NCI-H446 treated with DMSO at 0.1 percent for 48 hours (cell line): ENCODE measurements at regions not wholly inside any gene's neighbourhood (a gene's known extent, or its start where the extent isn't known, plus 50 kb on each side); places are given as distances from the start of the nearest gene placed in this dataset.

ENCODE experiments used
- DNase-seq: peaks from one replicate; lab custom pipeline; 2025; lab: John Stamatoyannopoulos, UW

DNA sequence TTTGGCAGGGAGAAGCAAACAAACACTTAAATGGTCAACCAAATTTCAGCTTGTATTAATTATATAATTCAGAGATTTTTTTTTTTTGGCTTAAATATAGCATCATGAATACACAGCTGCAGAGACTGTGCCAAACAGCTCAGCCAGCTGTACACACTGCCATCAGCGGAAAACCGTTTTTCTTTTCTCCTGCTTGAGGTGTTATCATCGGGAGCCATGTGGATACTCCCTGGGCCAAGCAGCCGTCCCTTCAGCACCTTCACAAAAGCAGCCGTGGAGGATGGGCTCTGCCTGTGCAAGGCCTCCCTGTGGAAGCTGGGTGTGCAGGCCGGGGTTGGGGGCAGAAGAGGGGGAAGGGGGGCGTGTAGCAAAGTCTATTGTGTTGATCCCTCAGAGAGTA, 85.0 kb downstream of the NUF2 start:
- DNase-seq: peak; percentile 84

- DNase-seq: no peak
These were observed 86.5 kb downstream of the NUF2 start for GRCh38 chr1:163408262-163408661.

GRCh38 chr1:163410073-163410999, 88.6 kb downstream of the NUF2 start:
- DNase-seq: peak; percentile 74

DNA sequence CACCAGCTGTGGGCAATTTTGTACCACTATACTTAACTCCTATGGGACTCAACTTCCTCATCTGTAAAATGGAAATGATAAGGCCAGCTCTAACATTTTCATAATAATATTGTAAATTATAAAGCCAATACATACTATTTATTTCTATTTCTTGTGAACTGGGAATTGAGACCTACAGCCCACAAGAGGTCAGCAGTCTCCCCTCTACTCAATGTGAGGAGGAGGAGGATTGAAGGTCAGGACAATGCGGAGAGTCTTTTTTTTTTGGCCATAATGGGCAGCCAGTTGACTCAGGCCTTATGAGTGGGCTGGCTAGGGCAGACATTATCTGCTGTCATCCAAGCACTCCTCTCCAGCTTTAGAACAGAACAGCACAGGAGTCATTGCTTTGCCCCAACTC, 90.5 kb downstream of the NUF2 start:
- DNase-seq: no peak

- no peak for DNase-seq
These were observed 93.0 kb downstream of the NUF2 start for GRCh38 chr1:163414778-163415177.

- no peak for DNase-seq
These were observed 99.9 kb downstream of the NUF2 start for GRCh38 chr1:163421701-163422100.

DNA sequence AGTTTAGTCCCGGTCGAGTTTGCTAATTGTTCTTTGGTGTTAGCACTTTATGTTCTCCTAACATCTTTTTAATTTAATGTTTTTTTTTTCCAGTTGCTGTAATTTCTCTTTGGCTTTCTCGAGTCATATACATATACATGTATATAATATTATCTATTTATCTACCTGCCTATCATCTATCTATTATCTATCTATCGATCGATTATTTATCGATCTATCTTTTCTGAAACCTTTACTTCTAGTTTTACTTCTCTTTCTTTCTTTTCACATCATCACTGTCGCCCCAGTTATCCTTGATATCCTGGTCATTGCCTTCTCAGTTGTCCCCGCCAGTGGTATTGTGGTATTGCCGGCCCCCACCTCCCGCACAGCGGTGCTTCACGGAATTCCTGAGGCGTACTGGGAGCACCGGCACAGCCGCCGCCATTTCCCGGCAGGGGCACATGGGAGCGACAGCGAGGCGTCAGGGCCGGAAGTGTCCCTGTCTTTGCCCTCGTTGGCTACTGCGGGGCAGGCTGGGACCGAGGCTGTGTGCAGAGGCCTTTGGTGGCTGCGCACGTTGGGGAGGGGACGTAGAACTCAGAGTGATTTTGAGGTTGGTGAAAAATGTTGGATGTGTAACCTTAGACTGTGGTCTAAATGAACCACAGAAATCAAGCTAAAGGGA, 101.1 kb downstream of the NUF2 start:
- no peak for DNase-seq

DNA sequence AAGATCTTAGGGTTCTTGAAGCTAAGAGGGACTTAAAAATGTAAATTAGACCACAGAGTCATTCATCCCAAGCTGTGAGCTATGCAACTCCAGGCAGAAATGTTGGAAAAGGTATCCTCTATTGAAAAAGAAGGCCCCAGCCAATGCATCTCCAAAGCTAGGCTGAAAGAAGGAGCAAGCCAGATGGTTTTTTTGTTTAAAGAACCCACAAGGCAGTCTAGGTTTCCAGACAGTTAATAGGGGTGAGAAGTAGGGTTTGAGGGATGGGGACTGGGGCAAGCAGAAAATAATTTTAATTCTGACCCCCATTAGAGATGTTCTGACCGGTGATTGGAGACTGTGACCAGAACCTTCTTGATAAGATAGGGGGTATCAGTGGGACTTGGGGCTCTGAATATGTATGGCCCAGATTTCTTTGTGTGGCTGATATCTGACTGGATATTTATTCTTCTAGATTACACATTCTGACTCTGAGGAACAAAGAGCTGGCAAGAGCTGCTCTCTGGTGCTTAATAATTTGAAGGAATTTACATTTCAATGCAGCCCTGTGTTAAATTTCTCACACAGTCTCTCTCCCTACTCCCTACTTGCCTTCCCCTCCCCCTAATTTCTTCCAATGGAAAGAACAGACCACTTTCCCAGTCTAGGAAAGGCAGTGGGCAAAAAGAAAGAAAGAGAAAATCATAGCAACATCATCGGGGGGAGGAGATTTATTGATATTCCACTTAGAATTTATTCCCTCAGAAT, 104.9 kb downstream of the NUF2 start:
- no peak for DNase-seq

- no peak for DNase-seq
These were observed 105.5 kb downstream of the NUF2 start for GRCh38 chr1:163427279-163427678.

DNA sequence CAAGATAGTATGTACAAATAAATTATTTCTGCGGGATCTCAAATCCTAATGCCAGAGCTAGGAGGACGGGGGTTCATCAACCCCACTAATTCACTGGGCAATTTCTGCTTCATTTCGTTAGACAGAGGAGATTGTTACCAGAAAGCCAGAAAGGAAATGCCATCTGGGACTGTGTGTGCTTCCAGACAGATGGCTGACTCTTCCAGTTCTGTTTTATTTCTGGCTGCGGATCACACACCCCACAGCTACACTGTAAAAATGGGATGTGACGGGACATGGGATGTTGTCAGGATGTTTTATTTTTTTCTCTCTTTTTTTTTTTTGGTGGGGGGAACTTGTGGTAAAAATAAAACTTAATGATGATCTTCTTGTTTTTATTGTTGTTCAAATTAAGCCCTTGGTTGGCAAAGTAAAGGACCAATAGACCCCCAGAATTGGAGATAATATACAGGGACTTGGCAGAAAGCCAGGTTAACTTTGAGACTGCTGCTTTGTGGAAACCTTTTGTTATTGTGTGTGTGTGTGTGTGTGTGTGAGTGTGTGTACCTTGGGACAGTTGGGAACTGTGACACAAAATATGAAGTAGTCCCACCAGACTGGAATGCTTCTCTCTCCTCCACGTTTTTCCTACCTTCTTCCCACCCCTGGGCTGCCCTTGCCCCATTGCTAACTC, 114.5 kb downstream of the NUF2 start:
- DNase-seq: peak; percentile 77

GRCh38 chr1:163439471-163439870, 117.7 kb downstream of the NUF2 start:
- no peak for DNase-seq

DNA sequence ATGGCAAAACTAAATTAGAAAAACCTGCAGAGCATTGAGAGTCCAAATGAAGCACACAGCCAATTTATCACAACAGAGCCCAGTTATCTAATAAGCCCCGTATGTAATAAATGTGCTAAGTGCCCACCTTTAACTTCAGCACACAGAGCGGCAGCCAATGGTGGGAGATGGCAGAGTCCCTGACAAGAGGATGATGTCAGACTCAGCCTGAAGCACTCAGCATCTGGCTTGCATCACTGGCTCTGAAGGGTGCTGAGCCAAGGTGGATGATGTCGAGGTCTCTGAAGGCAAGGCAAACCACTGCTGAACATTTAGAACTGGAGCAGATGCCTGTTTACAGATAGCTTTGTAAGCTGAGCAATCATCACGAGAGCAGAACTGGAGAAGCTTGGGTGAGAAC, 118.3 kb downstream of the NUF2 start:
- DNase-seq: no peak

DNA sequence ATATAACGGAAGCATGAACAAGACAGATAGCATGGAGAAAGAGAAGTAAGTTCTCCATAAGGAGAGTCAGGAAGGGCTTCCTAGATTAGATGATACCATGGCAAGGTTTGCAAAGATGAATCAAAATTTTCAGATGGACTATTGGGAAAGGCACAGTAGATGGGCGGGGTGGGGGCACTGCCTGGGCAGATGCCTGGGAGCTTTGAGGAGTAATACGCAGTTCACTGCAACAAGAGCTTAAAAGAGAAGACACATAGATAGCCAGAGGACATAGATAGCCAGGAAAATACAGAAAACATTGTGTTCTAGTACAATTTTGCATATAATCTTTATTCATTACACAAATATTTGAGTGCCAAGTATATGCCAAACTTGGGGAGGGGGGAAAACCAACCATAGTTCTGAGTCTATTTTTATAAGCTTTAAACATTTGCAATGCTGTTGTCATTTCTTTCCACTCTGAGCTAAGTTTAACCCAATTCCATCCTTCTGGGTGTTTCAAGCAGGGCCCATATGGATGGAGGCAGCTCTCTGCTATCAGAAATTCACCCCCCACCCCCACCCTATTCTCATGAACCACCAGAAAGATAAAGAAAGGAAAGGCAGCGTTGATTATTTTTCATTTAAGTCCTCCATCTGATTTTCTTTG, 120.6 kb downstream of the NUF2 start:
- DNase-seq: no peak

DNA sequence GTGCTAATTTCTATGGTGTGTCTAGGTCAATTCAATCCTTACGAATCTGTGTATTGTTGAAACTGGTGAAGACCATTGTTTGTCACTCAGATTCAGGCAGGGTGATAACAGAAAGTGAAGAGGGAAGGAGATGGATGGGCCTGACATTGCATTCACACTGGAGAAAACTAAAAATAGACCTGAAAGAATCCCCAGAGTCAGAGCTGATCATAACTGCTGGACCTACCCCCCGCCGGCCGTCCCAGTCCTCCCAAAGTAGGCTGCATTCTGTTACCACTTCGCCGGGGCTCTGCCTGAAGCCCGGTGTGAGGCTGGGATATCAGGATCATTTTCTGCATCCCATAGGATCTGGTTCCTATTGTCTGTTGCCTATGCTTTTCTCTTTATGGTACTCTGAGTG, 121.1 kb downstream of the NUF2 start:
- no peak for DNase-seq

- no peak for DNase-seq
These were observed 122.1 kb downstream of the NUF2 start for GRCh38 chr1:163443863-163444262.

DNA sequence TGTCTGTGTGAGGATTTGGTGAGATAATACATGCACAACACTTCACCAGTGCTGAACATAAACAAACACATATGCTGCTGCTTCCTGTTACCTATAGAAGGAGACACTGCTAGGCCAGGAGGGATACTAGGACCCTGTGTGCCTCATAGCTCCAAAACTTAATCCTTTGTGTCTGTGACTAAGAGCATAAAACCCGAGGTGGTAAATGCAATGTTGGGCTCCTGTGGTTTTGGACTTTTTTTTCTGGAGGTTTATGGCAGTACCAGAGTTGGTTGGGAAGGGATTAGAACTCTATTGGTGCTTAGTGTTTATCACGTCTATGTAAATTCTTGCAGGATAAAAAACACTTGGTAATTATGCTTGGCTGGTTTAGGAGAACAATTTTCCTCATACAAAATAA, 122.9 kb downstream of the NUF2 start:
- no peak for DNase-seq

- no peak for DNase-seq
These were observed 129.2 kb downstream of the NUF2 start for GRCh38 chr1:163450986-163451385.

- no peak for DNase-seq
These were observed 137.8 kb downstream of the NUF2 start for GRCh38 chr1:163459539-163459938.

- no peak for DNase-seq
These were observed 145.5 kb downstream of the NUF2 start for GRCh38 chr1:163467289-163467688.

DNA sequence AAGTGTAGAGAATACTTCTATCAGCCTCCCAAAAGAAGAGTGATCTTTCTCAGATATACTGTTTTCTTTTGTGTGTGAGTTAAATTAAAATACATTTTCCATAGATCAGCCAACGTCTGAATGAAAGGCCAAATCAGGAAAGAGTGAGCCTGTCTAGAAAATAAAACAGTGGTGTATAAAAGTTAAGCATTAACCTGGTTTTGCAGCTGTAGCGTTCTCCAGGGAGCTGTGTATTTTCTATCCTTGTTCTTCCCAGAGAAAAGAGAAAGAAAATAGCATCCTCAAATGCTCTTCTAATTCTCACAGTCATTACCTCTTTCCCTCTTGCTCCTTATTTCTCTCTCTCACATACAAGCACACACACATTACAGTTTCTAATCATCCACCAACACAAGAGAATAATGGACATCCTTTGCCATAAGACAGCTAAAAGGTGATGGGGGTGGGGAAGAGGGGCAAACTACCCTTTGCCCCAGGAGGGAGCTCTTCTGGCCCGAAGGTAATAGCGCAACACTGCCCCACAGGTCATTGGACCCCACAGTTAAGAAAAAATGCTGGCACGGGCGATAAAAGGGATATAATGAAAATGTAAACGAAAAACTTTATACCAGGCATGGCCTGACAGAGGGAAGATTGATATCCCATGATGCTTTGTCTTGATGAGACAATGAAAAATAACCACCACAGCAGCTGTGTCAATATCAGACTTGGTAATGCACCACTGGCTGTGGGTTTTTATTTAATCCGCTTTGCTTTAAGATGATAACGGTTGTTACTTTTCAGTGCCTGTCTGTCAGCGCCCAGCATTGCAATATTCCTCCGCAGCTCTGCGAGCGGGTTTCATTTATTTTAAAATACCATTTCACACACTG, 150.3 kb downstream of the NUF2 start:
- no peak for DNase-seq
